GM12872 (cell line): ENCODE measurements at regions not wholly inside any gene's neighbourhood (a gene's known extent, or its start where the extent isn't known, plus 50 kb on each side); places are given as distances from the start of the nearest gene placed in this dataset.

Source experiments
- TF ChIP-seq, protein P1 (sequence below): IDR thresholded peaks from 3 replicates; pipeline ENCODE4 v1.5.1; 2011; ENCODE audit warnings: low read depth, mild to moderate bottlenecking, low read length, moderate library complexity; ENCODE audit not compliant: insufficient read depth

DNA sequence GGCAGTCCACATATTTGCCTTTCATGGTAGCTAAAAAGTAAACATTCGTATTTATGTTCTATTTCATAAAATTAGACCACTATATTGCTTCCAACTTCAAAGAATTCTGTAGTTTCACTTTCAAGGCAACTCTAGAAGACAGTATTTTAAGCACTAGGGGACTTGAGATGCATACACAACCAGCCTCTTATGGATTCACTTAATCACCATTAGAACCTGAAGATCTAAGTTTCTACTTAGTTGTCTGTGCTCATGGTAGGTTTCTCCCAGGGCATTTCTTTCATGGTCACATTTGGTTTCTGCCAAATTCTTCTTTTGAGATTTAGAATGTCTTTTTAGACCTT lies 209.9 kb upstream of the HCCS start:
- TF ChIP-seq, protein P1, sequence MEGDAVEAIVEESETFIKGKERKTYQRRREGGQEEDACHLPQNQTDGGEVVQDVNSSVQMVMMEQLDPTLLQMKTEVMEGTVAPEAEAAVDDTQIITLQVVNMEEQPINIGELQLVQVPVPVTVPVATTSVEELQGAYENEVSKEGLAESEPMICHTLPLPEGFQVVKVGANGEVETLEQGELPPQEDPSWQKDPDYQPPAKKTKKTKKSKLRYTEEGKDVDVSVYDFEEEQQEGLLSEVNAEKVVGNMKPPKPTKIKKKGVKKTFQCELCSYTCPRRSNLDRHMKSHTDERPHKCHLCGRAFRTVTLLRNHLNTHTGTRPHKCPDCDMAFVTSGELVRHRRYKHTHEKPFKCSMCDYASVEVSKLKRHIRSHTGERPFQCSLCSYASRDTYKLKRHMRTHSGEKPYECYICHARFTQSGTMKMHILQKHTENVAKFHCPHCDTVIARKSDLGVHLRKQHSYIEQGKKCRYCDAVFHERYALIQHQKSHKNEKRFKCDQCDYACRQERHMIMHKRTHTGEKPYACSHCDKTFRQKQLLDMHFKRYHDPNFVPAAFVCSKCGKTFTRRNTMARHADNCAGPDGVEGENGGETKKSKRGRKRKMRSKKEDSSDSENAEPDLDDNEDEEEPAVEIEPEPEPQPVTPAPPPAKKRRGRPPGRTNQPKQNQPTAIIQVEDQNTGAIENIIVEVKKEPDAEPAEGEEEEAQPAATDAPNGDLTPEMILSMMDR: no peak

DNA sequence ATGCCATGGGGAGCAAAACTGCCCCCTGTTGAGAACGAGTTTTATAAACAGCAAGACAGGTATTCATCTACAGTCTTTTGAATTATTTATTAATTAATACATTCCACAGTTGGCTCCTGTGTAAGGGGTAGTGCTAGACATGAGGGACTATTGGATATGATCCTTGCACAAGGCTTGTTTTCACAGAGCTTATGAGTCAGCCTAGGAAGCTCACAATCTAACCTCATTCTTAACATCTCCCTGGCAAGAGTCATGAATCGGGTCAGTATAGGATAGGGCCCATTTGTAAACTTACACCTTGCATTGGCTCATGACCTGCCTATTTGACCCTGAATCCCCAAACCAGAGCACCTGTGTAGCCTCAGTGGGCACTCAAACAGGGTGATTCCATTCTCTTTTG lies 209.1 kb upstream of the HCCS start:
- TF ChIP-seq, protein P1: no peak

DNA sequence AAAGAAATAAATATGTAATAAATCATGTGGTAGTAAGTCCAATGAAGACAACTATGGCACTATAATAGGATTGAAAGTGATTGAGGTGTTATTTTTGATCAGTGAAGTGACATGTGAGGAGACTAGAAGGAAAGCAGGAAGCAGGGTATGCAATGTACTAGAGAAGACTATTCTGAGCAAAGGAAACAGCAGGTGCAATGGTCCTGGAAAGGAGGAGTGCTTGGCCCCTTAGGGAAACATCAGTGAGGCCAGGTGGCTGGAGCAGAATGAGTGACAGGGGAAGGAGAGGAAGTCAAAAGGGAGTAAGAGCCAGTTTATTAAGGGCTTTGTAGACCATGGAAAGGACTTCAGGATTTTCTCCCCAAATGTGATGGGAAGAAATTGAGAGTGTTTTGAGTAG lies 207.6 kb upstream of the HCCS start:
- TF ChIP-seq, protein P1: no peak

DNA sequence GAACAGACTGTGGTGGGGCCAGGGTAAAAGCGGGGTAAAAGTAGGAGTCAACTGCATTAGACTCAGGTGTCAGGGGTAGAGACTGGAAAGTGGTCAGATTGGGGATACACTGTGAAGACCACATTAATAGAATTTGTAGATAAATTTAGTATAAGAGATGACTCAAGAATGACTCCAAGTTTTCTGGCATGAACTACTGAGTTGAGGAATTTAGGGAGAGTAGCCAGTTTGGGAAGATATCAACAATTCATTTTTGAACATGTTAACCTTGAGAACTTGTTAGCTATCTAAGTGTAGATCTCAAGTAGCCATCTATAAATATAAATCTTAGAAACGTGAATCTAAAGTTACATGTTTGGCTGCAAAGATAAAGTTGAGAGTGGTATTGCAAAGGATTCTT lies 206.9 kb upstream of the HCCS start:
- TF ChIP-seq, protein P1: no peak

DNA sequence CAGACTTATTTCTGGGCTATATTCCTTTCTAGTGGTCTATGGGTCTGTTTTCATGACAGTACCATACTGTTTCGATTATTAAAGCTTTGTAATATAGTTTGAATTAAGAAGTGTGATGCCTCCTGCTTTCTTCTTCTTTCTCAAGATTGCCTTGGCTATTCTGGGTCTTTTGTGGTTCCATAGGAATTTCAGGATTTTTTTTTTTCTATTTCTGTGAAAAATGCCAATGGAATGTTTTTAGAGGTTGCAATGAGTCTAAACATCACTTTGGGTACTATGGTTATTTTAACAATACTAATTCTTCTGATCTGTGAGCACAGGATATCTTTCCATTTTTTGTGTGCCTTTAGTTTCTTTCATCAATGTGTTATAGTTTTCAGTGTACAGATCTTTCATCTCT lies 204.3 kb upstream of the HCCS start:
- TF ChIP-seq, protein P1: no peak

DNA sequence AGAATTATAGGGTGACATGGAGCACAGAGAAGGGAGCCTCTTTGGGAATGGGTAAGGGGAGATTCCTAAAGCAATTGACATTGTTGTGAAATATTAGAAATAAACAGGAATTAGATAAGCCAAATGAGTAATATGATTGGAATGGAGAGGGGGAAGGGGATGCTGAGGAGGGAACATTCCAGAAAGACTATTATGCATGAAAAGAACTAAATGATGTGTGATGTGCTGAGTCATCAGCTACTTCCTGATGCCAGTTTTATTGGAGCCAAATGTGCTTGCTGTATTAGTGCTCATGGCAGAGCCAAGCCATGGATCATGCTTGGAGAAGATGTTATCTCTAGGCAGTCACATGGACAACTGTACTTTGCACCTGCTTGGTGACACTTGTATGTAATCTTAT lies 189.0 kb upstream of the HCCS start:
- TF ChIP-seq, protein P1: no peak

DNA sequence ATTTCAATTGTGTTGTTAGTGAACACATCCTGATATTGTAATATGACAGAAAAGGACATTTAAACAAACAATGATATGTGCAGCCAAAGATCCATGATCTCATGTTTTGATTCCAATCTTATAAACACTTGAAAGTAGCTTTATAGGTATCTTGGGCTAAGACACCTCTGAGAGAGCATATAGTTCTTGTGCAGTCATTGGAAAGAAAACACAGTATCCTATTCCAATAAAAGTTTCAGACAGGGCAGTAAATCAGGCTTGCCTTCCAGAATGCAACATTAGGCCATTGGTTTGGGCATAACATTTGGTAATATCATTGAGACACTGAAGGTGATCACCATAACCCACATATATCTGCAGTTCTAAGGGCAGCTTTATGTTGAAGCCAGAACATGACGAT lies 188.3 kb upstream of the HCCS start:
- TF ChIP-seq, protein P1: no peak

DNA sequence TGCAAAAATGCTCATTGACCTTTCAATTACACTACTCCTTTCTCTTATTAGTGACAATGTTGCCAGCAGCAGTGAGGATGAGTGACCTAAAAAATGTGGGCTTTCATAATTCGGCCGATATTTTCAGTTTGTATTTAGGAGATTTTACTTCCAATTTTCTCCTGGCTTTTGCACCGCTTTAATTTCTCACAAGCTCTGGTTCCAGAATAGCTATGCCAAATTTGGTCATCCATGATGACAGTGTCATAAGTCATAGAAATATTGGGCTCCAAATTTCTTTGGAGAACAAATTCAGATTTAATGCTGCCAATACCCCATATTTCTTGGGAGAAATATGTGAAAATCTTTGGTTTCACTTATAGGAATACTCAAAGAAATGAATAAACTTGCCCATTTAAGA lies 187.7 kb upstream of the HCCS start:
- TF ChIP-seq, protein P1: no peak
